ENCODE measurements at regions not wholly inside any gene's neighbourhood (a gene's known extent, or its start where the extent isn't known, plus 50 kb on each side); places are given as distances from the start of the nearest gene placed in this dataset.

GRCh38 chr1:235004840-235005391 is 123.7 kb downstream of the TOMM20 start:
- H3K27me3 ChIP-seq (ENCODE audit: control insufficient read depth, insufficient read depth, low read length), result no peaks in the 10 kb centered on the region
- no peak for DNase-seq (ENCODE audit: low read depth)
- no peaks in the 10 kb centered on the region for H3K36me3 ChIP-seq (ENCODE audit: control insufficient read depth, insufficient read depth, low read length)
- ChIA-PET POLR2A (no interaction called here), CTCF (no interaction called here)
- TF ChIP-seq CTCF (IDR thresholded peaks at IDR 0.05; ENCODE audit: insufficient read depth, low read depth, low read length), result no peak
- H3K4me3 ChIP-seq (ENCODE audit: low read depth, low read length), result no peak overlapping the region

- POLR2A ChIA-PET, result no interaction called here
These were observed 124.4 kb downstream of the TOMM20 start for GRCh38 chr1:235004276-235004675.

GRCh38 chr1:235002706-235003300 is 125.8 kb downstream of the TOMM20 start:
- ChIA-PET CTCF (interaction anchor here (0.8 kb wide), 1 partner anchor 10 kb away, joined by 3 read pairs; no protein-coding TSS in a partner anchor), POLR2A (no interaction called here)
- Histone ChIP-seq H3K36me3 (ENCODE audit: control insufficient read depth, insufficient read depth, low read length) (no peaks in the 10 kb centered on the region), H3K4me3 (ENCODE audit: low read depth, low read length) (no peak overlapping the region), H3K27me3 (ENCODE audit: control insufficient read depth, insufficient read depth, low read length) (no peaks in the 10 kb centered on the region)
- TF ChIP-seq CTCF (IDR thresholded peaks at IDR 0.05; ENCODE audit: insufficient read depth, low read depth, low read length), result no peak
- no peak for DNase-seq (ENCODE audit: low read depth)

More at GRCh38 chr1:235004276-235004675, 124.4 kb downstream of the TOMM20 start:
- CTCF ChIA-PET, result no interaction called here
- Histone ChIP-seq H3K27me3 (ENCODE audit: control insufficient read depth, insufficient read depth, low read length) (no peaks in the 10 kb centered on the region), H3K36me3 (ENCODE audit: control insufficient read depth, insufficient read depth, low read length) (no peaks in the 10 kb centered on the region), H3K4me3 (ENCODE audit: low read depth, low read length) (no peak overlapping the region)
- no peak for DNase-seq (ENCODE audit: low read depth)
- no peak for TF ChIP-seq CTCF (IDR thresholded peaks at IDR 0.05; ENCODE audit: insufficient read depth, low read depth, low read length)

- POLR2A ChIA-PET, result no interaction called here
These were observed 129.1 kb downstream of the TOMM20 start for GRCh38 chr1:234999513-234999940.

More at GRCh38 chr1:234999513-234999940, 129.1 kb downstream of the TOMM20 start:
- no peak for TF ChIP-seq CTCF (IDR thresholded peaks at IDR 0.05; ENCODE audit: insufficient read depth, low read depth, low read length)
- no peaks in the 10 kb centered on the region for H3K27me3 ChIP-seq (ENCODE audit: control insufficient read depth, insufficient read depth, low read length)
- DNase-seq (ENCODE audit: low read depth), result no peak
- CTCF ChIA-PET, result no interaction called here
- H3K36me3 ChIP-seq (ENCODE audit: control insufficient read depth, insufficient read depth, low read length), result no peaks in the 10 kb centered on the region
- H3K4me3 ChIP-seq (ENCODE audit: low read depth, low read length), result no peak overlapping the region

All from BJ (cell line).